NOMO-1 (cell line): ENCODE measurements at regions not wholly inside any gene's neighbourhood (a gene's known extent, or its start where the extent isn't known, plus 50 kb on each side); places are given as distances from the start of the nearest gene placed in this dataset.
"Not testable (repeated sequence)": the region's sequence is repeated elsewhere in the genome, so short reads cannot be mapped to it uniquely, and the experiment has no call there.

Experiments used
- DNase-seq, 2 experiments: peaks; one replicate each; lab custom pipeline; 2025; ENCODE audit not compliant: unreplicated experiment in 2 of 2; lab: John Stamatoyannopoulos, UW

DNA sequence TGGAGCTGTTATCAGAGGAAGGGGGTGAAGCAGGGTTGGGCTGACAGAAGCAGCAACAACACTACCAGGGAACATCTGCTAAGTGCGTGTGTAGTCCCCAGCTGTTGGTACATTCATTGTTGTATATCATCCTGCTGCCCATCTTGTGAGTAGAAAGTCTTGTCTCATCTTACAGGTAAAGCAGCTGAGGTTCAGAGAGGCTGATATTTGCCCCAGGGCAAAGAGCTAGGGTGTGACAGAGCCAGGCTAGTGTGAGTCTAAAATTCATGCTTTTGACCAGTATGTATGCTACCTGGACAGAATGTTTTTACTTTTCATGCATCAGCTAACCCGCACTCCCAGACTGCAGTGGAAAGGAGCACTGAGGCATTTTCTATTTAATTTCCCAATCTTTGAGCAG lies 221.6 kb downstream of the STK31 start:
- DNase-seq: no peak

DNA sequence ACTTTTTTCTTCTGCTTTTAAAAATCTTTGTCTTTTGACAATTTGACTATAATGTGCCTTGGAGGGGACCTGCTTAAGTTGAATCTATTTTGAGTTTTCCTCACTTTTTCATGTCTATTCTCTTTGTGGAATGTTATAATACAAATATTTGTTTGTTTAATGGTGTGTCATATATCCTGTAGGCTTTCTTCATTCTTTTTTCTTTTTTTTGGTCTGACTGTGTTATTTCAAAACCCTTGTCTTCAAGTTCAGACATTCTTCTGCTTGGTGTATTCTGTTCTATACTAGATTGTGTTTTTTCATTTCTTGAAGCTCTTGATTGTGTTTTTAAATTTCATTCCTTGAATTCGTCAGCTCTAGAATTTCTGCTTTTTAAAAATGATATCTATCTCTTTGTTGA lies 228.2 kb downstream of the STK31 start:
- no peak for DNase-seq

- DNase-seq: no peak
Measured at GRCh38 chr7:23938937-23939552, 229.0 kb downstream of the STK31 start.

DNA sequence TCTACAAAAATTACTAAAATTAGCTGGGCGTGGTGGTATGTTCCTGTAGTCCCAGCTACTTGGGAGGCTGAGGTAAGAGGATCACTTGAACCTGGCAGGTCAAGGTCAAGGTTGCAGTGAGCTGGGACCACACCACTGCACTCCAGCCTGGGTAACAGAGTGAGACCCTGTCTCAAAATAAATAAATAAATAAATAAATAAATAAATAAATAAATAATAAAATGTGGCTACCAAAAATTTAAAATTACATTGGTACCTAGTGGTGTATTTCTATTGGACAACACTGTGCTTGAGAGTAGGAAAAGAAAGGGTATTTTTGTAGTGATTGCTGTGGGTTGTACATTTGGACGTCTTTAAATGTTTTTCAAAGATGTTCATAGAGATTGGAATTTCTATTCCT lies 229.7 kb downstream of the STK31 start:
- not testable (repeated sequence) for DNase-seq

DNA sequence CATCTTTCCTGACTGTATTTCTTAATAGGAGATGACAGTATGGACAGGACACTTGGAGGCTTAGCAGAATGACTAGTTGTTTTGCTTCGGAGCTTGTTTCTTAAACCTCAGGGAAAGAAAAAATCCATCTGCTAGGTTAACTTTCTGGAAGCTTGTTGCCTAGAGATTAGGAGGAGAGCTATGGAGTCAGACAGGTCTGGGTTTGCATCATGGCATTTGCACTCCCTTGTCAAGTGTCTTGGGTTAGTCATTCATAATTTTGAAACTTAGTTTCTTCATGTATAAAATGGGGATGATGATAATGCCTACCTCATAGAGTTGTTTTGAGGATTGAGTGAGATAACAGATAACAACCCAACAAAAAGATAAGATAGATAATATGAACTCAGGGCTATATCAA lies 231.5 kb downstream of the STK31 start:
- DNase-seq: no peak

DNA sequence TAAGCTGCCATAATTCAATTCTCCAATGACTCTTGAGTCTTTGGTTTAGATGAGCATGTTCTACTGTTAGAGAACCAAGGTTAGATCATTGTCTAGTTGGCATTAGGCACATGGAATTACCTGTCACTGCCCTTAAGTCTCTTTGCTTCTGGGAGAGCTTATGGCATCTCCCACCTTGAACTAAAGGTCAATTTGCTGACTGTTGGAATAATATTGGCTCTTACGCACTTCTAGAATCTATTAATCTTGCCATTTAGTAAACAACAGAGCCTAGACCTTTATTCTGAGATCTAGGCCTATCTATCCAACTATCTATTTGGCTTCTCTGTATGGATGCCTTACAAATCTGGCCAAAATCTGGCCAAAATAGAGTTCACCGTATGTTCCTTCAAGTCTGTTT lies 232.0 kb downstream of the STK31 start:
- no peak for DNase-seq

- no peak for DNase-seq
Measured at GRCh38 chr7:23944131-23944530, 234.1 kb downstream of the STK31 start.

DNA sequence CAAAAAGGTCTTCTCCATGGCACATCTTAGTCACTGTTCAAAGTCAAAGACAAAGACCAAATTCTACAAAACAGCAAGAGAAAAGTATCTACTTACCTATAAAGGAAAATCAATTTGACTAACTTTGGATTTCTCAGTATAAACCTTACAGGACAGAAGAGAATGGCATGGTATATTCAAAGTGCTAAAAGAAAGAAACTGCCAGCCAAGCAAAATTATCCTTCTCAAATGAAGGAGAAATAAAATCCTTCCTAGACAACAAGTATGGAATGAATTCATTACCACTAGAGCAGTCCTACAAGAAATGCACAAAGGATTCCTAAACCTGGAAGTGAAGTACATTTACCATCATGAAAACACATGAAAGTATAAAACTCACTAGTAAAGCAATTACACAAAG lies 235.5 kb downstream of the STK31 start:
- no peak for DNase-seq

GRCh38 chr7:23955145-23955544 lies 245.1 kb downstream of the STK31 start:
- no peak for DNase-seq

GRCh38 chr7:23955600-23956149 lies 245.7 kb downstream of the STK31 start:
- no peak for DNase-seq

GRCh38 chr7:23956772-23957576 lies 247.0 kb downstream of the STK31 start:
- no peak for DNase-seq

- DNase-seq: no peak
Measured at GRCh38 chr7:23959821-23960220, 249.8 kb downstream of the STK31 start.

DNA sequence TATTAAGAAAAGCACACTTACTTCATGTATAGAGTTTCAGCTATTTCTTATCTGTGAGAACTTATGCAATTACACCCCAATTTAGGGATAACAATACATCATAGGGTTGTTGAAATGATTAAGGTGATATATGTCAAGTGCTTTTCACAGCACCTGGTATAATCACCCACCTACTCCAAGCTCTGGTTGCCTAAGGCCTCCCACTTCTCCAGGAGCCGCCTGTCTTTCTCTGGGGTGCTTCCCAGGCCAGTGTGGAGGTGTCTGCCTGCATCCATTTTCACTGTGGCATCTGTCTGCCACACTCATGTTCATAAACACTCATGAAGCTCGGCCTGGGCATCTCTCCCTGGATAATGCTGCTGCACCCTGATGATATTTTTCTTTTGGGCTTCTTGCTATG lies 250.3 kb downstream of the STK31 start:
- no peak for DNase-seq

GRCh38 chr7:23963461-23964165 lies 253.6 kb downstream of the STK31 start:
- no peak for DNase-seq

GRCh38 chr7:23964715-23965114 lies 254.7 kb downstream of the STK31 start:
- no peak for DNase-seq

GRCh38 chr7:23965296-23965695 lies 255.3 kb downstream of the STK31 start:
- DNase-seq: no peak

GRCh38 chr7:23966941-23967340 lies 256.9 kb downstream of the STK31 start:
- no peak for DNase-seq

GRCh38 chr7:23967949-23968599 lies 258.1 kb downstream of the STK31 start:
- DNase-seq: no peak

GRCh38 chr7:23968791-23969190 lies 258.8 kb downstream of the STK31 start:
- no peak for DNase-seq

DNA sequence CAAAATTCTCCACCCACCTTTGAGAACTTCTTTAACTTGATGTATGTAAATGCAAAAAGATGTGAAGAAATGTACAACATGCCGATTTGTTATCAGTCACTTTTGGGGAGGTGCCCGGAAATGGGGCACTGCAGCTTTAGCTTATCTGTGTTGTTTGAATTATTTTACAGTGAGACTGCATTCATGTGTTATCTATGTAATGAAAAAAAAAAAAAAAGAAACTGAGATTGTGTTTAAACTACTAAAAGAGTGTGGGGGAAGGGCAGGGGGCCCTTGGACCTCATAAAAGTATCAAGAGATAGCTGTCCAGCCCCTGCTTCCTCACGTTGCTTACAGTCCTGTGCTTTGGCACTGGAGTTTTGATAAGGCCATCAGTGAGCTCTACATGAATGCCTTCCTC lies 259.4 kb downstream of the STK31 start:
- DNase-seq: no peak

GRCh38 chr7:23970193-23970592 lies 260.2 kb downstream of the STK31 start:
- DNase-seq: no peak
